ENCODE measurements at regions not wholly inside any gene's neighbourhood (a gene's known extent, or its start where the extent isn't known, plus 50 kb on each side); places are given as distances from the start of the nearest gene placed in this dataset.

DNA sequence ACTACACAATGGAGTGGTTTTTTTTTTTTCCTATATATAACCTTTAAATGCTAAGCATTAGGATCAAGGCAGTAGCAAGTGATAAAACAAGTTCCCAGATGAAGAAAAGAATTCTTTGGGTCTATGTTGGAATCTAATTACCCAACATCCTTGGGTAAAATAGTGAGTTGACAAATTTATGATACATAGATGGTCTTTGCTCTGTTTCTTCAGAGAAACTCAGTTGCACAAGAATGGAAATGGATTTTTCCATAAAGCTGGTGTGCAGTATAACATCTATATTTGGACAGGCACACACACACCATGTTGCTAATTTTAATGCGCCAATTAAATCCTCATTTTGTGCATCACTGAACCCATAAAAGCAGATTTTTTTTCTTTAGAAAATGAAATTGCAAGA is 137.0 kb upstream of the MED14 start:
- Histone ChIP-seq H2BK5ac (ENCODE audit: low read depth, low read length) (no peak overlapping the region), H2BK12ac (ENCODE audit: low read depth, low read length) (no peak overlapping the region), H3K27ac (ENCODE audit: low read depth, low read length) (no peak overlapping the region), H3K23ac (ENCODE audit: insufficient read length) (no peak overlapping the region), H3K27me3 (replicated peaks in 1 of 4; ENCODE audit: control insufficient read depth in 3 of 4, extremely low read depth in 1 of 4, insufficient read depth in 3 of 4, low read length in 3 of 4) (no peaks in the 10 kb centered on the region), H4K5ac (ENCODE audit: insufficient read length, low read depth, low read length) (no peak overlapping the region), H4K8ac (ENCODE audit: extremely low read depth, insufficient read depth, low read length) (no peak overlapping the region), H3K14ac (ENCODE audit: insufficient read length) (no peak overlapping the region), H2BK20ac (ENCODE audit: low read length) (no peak overlapping the region), H3K9me3 (ENCODE audit: insufficient read depth in 2 of 2, low read depth in 1 of 2, low read length in 1 of 2) (no peaks in the 10 kb centered on the region), H3K4me3 (ENCODE audit: extremely low read depth in 1 of 4, insufficient read depth in 2 of 4, low read depth in 3 of 4, low read length in 4 of 4) (no peak overlapping the region), H2AFZ (ENCODE audit: low read length) (no peak overlapping the region), H4K91ac (replicated peaks; ENCODE audit: insufficient read length, low read length) (no peak overlapping the region), H3K4me1 (replicated peaks in 1 of 4; ENCODE audit: control insufficient read depth in 3 of 4, insufficient read depth in 4 of 4, low read length in 3 of 4) (peaks cover 0 to 3% (median 0%) of the 10 kb centered on the region in 4 experiments; a peak in 1 of 7 replicates), H3K23me2 (ENCODE audit: low read depth, low read length) (no peaks in the 10 kb centered on the region), H3K9ac (replicated peaks in 1 of 4; ENCODE audit: extremely low read depth in 1 of 4, low read depth in 3 of 4, low read length in 3 of 4) (no peak overlapping the region), H3K4ac (replicated peaks; ENCODE audit: insufficient read length, low read depth, low read length) (no peak overlapping the region), H3K4me2 (ENCODE audit: insufficient read depth in 1 of 2, low read depth in 2 of 2, low read length in 2 of 2) (no peak overlapping the region), H4K20me1 (replicated peaks in 1 of 2; ENCODE audit: control insufficient read depth in 1 of 2, insufficient read depth in 2 of 2, low read length in 2 of 2) (no peaks in the 10 kb centered on the region), H2BK120ac (replicated peaks; ENCODE audit: low read depth, low read length) (no peak overlapping the region), H3K56ac (replicated peaks; ENCODE audit: insufficient read length, low read depth, low read length) (no peak overlapping the region), H3K36me3 (ENCODE audit: control insufficient read depth in 2 of 4, insufficient read depth in 4 of 4, low read length in 3 of 4) (no peaks in the 10 kb centered on the region), H3K18ac (ENCODE audit: extremely low read depth, low read length) (no peak overlapping the region), H3K79me2 (ENCODE audit: control insufficient read depth in 1 of 2, insufficient read depth in 2 of 2, low read length in 2 of 2) (no peaks in the 10 kb centered on the region), H2AK5ac (ENCODE audit: low read depth, low read length) (no peak overlapping the region), H3K79me1 (ENCODE audit: low read depth, low read length) (no peaks in the 10 kb centered on the region), H2BK15ac (ENCODE audit: low read length) (no peak overlapping the region)
- no peak for TF ChIP-seq SIRT6 (IDR thresholded peaks at IDR 0.05; ENCODE audit: low read length)
- TF ChIP-seq, protein P1, sequence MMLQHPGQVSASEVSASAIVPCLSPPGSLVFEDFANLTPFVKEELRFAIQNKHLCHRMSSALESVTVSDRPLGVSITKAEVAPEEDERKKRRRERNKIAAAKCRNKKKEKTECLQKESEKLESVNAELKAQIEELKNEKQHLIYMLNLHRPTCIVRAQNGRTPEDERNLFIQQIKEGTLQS (IDR thresholded peaks at IDR 0.05; ENCODE audit: insufficient read depth, low read depth, low read length) = no peak
- TF ChIP-seq, protein P2, sequence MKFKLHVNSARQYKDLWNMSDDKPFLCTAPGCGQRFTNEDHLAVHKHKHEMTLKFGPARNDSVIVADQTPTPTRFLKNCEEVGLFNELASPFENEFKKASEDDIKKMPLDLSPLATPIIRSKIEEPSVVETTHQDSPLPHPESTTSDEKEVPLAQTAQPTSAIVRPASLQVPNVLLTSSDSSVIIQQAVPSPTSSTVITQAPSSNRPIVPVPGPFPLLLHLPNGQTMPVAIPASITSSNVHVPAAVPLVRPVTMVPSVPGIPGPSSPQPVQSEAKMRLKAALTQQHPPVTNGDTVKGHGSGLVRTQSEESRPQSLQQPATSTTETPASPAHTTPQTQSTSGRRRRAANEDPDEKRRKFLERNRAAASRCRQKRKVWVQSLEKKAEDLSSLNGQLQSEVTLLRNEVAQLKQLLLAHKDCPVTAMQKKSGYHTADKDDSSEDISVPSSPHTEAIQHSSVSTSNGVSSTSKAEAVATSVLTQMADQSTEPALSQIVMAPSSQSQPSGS (IDR thresholded peaks at IDR 0.05; ENCODE audit: low read length) = no peak
- TF ChIP-seq, protein P3, sequence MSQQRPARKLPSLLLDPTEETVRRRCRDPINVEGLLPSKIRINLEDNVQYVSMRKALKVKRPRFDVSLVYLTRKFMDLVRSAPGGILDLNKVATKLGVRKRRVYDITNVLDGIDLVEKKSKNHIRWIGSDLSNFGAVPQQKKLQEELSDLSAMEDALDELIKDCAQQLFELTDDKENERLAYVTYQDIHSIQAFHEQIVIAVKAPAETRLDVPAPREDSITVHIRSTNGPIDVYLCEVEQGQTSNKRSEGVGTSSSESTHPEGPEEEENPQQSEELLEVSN (IDR thresholded peaks at IDR 0.05) = no peak
- no peak for TF ChIP-seq SP4 (IDR thresholded peaks at IDR 0.05; ENCODE audit: low read length)
- no peak for TF ChIP-seq NANOG (IDR thresholded peaks at IDR 0.05; ENCODE audit: insufficient read depth, low read depth, low read length, poor library complexity, severe bottlenecking)
- no peak for TF ChIP-seq SIX5 (IDR thresholded peaks at IDR 0.05; ENCODE audit: low read depth, low read length)
- no peak for TF ChIP-seq SRF (IDR thresholded peaks at IDR 0.05; ENCODE audit: low read depth, low read length)
- TF ChIP-seq TAF7 (optimal IDR thresholded peaks at IDR 0.05; ENCODE audit: borderline replicate concordance, low read depth, low read length) = no peak
- no peak for TF ChIP-seq CHD1 (IDR thresholded peaks at IDR 0.05; ENCODE audit: low read depth, low read length)
- TF ChIP-seq PHF8 (conservative IDR thresholded peaks at IDR 0.05; ENCODE audit: low read depth, low read length) = no peak
- no peak for TF ChIP-seq BACH1 (IDR thresholded peaks at IDR 0.05; ENCODE audit: low read length)
- CTCF ChIA-PET (ENCODE audit: partially characterized antibody) = no interaction called here
- DNase-seq (ENCODE audit: low read depth in 1 of 2, low spot score in 2 of 2) = no peak
- WGBS, 2 experiments (ENCODE audit: extremely low coverage in 1 of 2, insufficient coverage in 1 of 2, insufficient read length in 1 of 2, insufficient replicate concordance in 2 of 2, low coverage in 1 of 2, low lambda C conversion rate in 2 of 2, missing lambda C conversion rate in 1 of 2) = 94% methylated on average over 1 of the region's 1 CpG; no CpG with 5 or more reads in 1 of the 2 experiments
- no peak for FAIRE-seq
- POLR2A ChIA-PET (ENCODE audit: partially characterized antibody) = interaction anchor here (0.9 kb wide), 1 partner anchor 20 kb away, joined by 3 read pairs; no protein-coding TSS in a partner anchor

Measured in H1 (cell line).